OCI-LY7 (cell line): ENCODE measurements at regions not wholly inside any gene's neighbourhood (a gene's known extent, or its start where the extent isn't known, plus 50 kb on each side); places are given as distances from the start of the nearest gene placed in this dataset.

Source experiments
- EZH2phosphoT487 ChIP-seq: fragments of 200-600 bp; sonication (generic); IDR thresholded peaks from 2 replicates; pipeline ENCODE4 v1.6.1; 2018; ENCODE audit warnings: low read depth, borderline replicate concordance, mild to moderate bottlenecking, mixed run types, antibody characterized with exemption, low read length, moderate library complexity, mixed read lengths
- TF ChIP-seq, protein P1 (sequence below): fragments of 200-600 bp; sonication (generic); conservative IDR thresholded peaks from 2 replicates; pipeline ENCODE4 v1.5.1; 2014; ENCODE audit warnings: mild to moderate bottlenecking, antibody characterized with exemption, low read length, moderate library complexity, mixed read lengths

DNA sequence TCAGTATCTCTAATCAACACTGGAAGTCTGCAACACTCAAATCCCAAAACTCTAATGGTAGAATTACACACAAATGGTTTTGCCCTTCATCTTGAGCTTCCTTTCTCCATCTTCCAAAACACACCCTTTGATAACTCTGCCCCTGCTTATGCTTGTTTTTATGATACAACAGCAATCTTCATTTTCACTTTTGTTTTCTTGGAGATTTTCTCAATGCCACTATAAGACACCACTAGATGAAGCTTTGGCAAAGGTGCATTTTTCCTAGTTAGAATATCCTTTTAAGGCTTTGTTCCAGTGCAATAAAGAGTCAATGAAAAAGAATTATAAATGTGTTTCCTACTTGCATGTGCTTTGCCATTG is 472.4 kb upstream of the NWD2 start:
- TF ChIP-seq, protein P1, sequence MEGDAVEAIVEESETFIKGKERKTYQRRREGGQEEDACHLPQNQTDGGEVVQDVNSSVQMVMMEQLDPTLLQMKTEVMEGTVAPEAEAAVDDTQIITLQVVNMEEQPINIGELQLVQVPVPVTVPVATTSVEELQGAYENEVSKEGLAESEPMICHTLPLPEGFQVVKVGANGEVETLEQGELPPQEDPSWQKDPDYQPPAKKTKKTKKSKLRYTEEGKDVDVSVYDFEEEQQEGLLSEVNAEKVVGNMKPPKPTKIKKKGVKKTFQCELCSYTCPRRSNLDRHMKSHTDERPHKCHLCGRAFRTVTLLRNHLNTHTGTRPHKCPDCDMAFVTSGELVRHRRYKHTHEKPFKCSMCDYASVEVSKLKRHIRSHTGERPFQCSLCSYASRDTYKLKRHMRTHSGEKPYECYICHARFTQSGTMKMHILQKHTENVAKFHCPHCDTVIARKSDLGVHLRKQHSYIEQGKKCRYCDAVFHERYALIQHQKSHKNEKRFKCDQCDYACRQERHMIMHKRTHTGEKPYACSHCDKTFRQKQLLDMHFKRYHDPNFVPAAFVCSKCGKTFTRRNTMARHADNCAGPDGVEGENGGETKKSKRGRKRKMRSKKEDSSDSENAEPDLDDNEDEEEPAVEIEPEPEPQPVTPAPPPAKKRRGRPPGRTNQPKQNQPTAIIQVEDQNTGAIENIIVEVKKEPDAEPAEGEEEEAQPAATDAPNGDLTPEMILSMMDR = no peak
- no peak for TF ChIP-seq EZH2phosphoT487
